HCT116 (cell line): ENCODE measurements at regions not wholly inside any gene's neighbourhood (a gene's known extent, or its start where the extent isn't known, plus 50 kb on each side); places are given as distances from the start of the nearest gene placed in this dataset.
A peak's percentile ranks its signal among the peaks of the same experiment; 100 is the strongest.

ENCODE experiments used
- ATAC-seq: fragments of 200-7000 bp; cut with Tn5 transposase; 2 replicates; pipeline ENCODE4 v1.9.1; 2020; ENCODE audit warnings: mild to moderate bottlenecking, moderate library complexity
- BruUV-seq: library from RNA; stranded (reverse); fragments of 400-500 nt; replicated peaks from 2 replicates; lab custom pipeline; 2021; lab: Mats Ljungman, UMichigan
- CTCF ChIA-PET: fragments of 300-600 bp; sonication (Branson Sonifier 250); formaldehyde crosslinking; loops from one replicate; lab custom pipeline; 2021; ENCODE audit warnings: antibody characterized with exemption; lab: Charles Lee
- POLR2A ChIA-PET: fragments of 300-600, 350-600 bp; sonication (Branson Sonifier 250); formaldehyde crosslinking; loops from one replicate; lab custom pipeline; 2021; ENCODE audit warnings: antibody characterized with exemption; lab: Charles Lee
- RAD21 ChIA-PET, 2 experiments: fragments of 300-600 bp; sonication (Branson Sonifier 250); formaldehyde crosslinking; loops; one replicate each; lab custom pipeline; 2023; ENCODE audit warnings: low total read pairs in 2 of 2; ENCODE audit not compliant: uncharacterized antibody in 2 of 2, unreplicated experiment in 2 of 2, low non-redundant PET in 1 of 2; lab: Charles Lee
- DNase-seq: peaks from one replicate; pipeline ENCODE4 v3.0.0-alpha.2; 2010; ENCODE audit warnings: low read depth, low spot score
- H2AFZ ChIP-seq: fragments of 200-600 bp; shearing (Covaris generic), sonication (generic); 2 replicates; pipeline ENCODE4 v1.6.1; 2017; ENCODE audit warnings: low read depth, mixed run types, mixed read lengths, antibody characterized with exemption, low read length; ENCODE audit not compliant: poor library complexity, severe bottlenecking
- H3K27ac ChIP-seq: 2 replicates; pipeline ENCODE4 v1.5.1; 2012; ENCODE audit warnings: low read depth, low read length
- H3K27me3 ChIP-seq: fragments of 200-600 bp; sonication (generic); 2 replicates; pipeline ENCODE4 v1.6.1; 2016; ENCODE audit warnings: mixed run types, low read length, mixed read lengths; ENCODE audit not compliant: insufficient read depth
- H3K36me3 ChIP-seq, 2 experiments: fragments of 200-500 bp in 1 of 2; fragments of 200-600 bp in 1 of 2; sonication (Bioruptor generic) in 1 of 2; sonication (generic) in 1 of 2; 2 replicates each; pipeline versions ENCODE4 v1.5.1 to v1.6.1; 2014 to 2016; ENCODE audit warnings: low read length in 2 of 2, inconsistent platforms in 1 of 2, mixed read lengths in 1 of 2, mixed run types in 1 of 2; ENCODE audit not compliant: insufficient read depth in 2 of 2, control insufficient read depth in 1 of 2
- H3K4me1 ChIP-seq, 2 experiments: fragments of 200-600 bp in 1 of 2; sonication (generic) in 1 of 2; 2 replicates each; pipeline versions ENCODE4 v1.5.1 to v1.6.1; 2012 to 2017; ENCODE audit warnings: low read length in 2 of 2, inconsistent platforms in 1 of 2, mild to moderate bottlenecking in 1 of 2, mixed read lengths in 1 of 2, mixed run types in 1 of 2, moderate library complexity in 1 of 2; ENCODE audit not compliant: insufficient read depth in 2 of 2, control insufficient read depth in 1 of 2
- H3K4me2 ChIP-seq: fragments of 200-600 bp; sonication (generic); 2 replicates; pipeline ENCODE4 v1.6.1; 2017; ENCODE audit warnings: mixed run types, low read length, mixed read lengths
- H3K4me3 ChIP-seq, 2 experiments: fragments of 200-600 bp in 1 of 2; sonication (generic) in 1 of 2; replicated peaks in 1 of 2; 2 replicates each; pipeline ENCODE4 v1.5.1; 2011 to 2016; ENCODE audit warnings: low read length in 2 of 2, control low read depth in 1 of 2, low read depth in 1 of 2, mild to moderate bottlenecking in 1 of 2, mixed read lengths in 1 of 2, mixed run types in 1 of 2
- H3K79me2 ChIP-seq: fragments of 200-600 bp; sonication (generic); 2 replicates; pipeline ENCODE4 v1.6.1; 2017; ENCODE audit warnings: mild to moderate bottlenecking, mixed run types, low read length, moderate library complexity, mixed read lengths; ENCODE audit not compliant: insufficient read depth
- H3K9ac ChIP-seq: fragments of 200-600 bp; sonication (generic); 2 replicates; pipeline ENCODE4 v1.6.1; 2016; ENCODE audit warnings: low read length, mixed read lengths
- H3K9me2 ChIP-seq: fragments of 200-600 bp; sonication (generic), shearing (Covaris generic); 2 replicates; pipeline ENCODE4 v1.6.1; 2017; ENCODE audit warnings: mixed run types, mild to moderate bottlenecking, moderate library complexity; ENCODE audit not compliant: insufficient read depth
- H3K9me3 ChIP-seq, 2 experiments: fragments of 200-500 bp in 1 of 2; fragments of 200-600 bp in 1 of 2; sonication (Bioruptor generic) in 1 of 2; sonication (generic) in 1 of 2; 2 replicates each; pipeline ENCODE4 v1.6.1; 2014 to 2017; ENCODE audit warnings: low read length in 2 of 2, mixed read lengths in 2 of 2, inconsistent platforms in 1 of 2, low read depth in 1 of 2, mild to moderate bottlenecking in 1 of 2, mixed run types in 1 of 2, moderate library complexity in 1 of 2; ENCODE audit not compliant: control insufficient read depth in 1 of 2, insufficient read depth in 1 of 2
- H4K20me1 ChIP-seq: fragments of 200-600 bp; sonication (generic), shearing (Covaris generic); 2 replicates; pipeline ENCODE4 v1.6.1; 2017; ENCODE audit warnings: mixed run types, mild to moderate bottlenecking, moderate library complexity; ENCODE audit not compliant: insufficient read depth
- CBX3 ChIP-seq: IDR thresholded peaks from 2 replicates; pipeline ENCODE4 v1.6.1; 2012; ENCODE audit warnings: low read depth
- CEBPB ChIP-seq: IDR thresholded peaks from 2 replicates; pipeline ENCODE4 v1.6.1; 2012; ENCODE audit warnings: low read depth
- EGR1 ChIP-seq: IDR thresholded peaks from 2 replicates; pipeline ENCODE4 v1.6.1; 2012; ENCODE audit warnings: low read depth
- EZH2 ChIP-seq: fragments of 200-600 bp; sonication (generic); IDR thresholded peaks from 2 replicates; pipeline ENCODE4 v1.6.1; 2017; ENCODE audit warnings: antibody characterized with exemption, mixed run types
- FOSL1 ChIP-seq: IDR thresholded peaks from 2 replicates; pipeline ENCODE4 v1.6.1; 2012; ENCODE audit warnings: low read depth
- JUND ChIP-seq: IDR thresholded peaks from 2 replicates; pipeline ENCODE4 v1.6.1; 2012
- POLR2A ChIP-seq: IDR thresholded peaks from 2 replicates; pipeline ENCODE4 v1.7.0; 2011; ENCODE audit warnings: borderline replicate concordance; ENCODE audit not compliant: insufficient read depth, insufficient read length; ENCODE audit errors: extremely low read depth
- POLR2AphosphoS5 ChIP-seq: IDR thresholded peaks from 2 replicates; pipeline ENCODE4 v1.6.1; 2011; ENCODE audit warnings: mild to moderate bottlenecking, low read depth, low read length, moderate library complexity
- SIN3A ChIP-seq: IDR thresholded peaks from 2 replicates; pipeline ENCODE4 v1.6.1; 2012; ENCODE audit warnings: low read depth
- TCF7L2 ChIP-seq: IDR thresholded peaks from 2 replicates; pipeline ENCODE4 v1.7.0; 2011; ENCODE audit warnings: borderline replicate concordance, inconsistent platforms; ENCODE audit not compliant: insufficient read depth, insufficient read length; ENCODE audit errors: extremely low read depth
- ZNF274 ChIP-seq: fragments of 200-500 bp; sonication (Bioruptor generic); IDR thresholded peaks from 2 replicates; pipeline ENCODE4 v1.6.1; 2014; ENCODE audit warnings: mild to moderate bottlenecking, low read depth, low read length, inconsistent platforms
- intact Hi-C: fragments of 100-400 bp; cut with micrococcal nuclease; formaldehyde crosslinking; loops from 2 replicates; pipeline ENCODE4 v1.10.0; 2022
- TF ChIP-seq, protein P1 (sequence below), 3 experiments: fragments of 200-600 bp in 1 of 3; sonication (generic) in 1 of 3; IDR thresholded peaks in 2 of 3; conservative IDR thresholded peaks in 1 of 3; 2 replicates each; pipeline ENCODE4 v1.5.1; 2012 to 2017; ENCODE audit warnings: low read depth in 2 of 3, low read length in 2 of 3, antibody characterized with exemption in 1 of 3, borderline replicate concordance in 1 of 3, control low read depth in 1 of 3, mild to moderate bottlenecking in 1 of 3, mixed read lengths in 1 of 3, mixed run types in 1 of 3, moderate library complexity in 1 of 3; ENCODE audit not compliant: insufficient read depth in 1 of 3
- TF ChIP-seq, protein P2 (sequence below): IDR thresholded peaks from 2 replicates; pipeline ENCODE4 v1.6.1; 2012

GRCh38 chr9:15361737-15362136 lies 54.7 kb upstream of the TTC39B start:
- ChIA-PET POLR2A (no interaction called here), CTCF (no interaction called here), RAD21 (no interaction called here)
- Histone ChIP-seq H3K9ac (no peak overlapping the region), H3K79me2 (no peaks in the 10 kb centered on the region), H3K27ac (no peak overlapping the region), H3K27me3 (no peaks in the 10 kb centered on the region), H3K9me3 (no peaks in the 10 kb centered on the region), H2AFZ (peak overlapping the region; percentile 45), H3K4me1 (no peaks in the 10 kb centered on the region), H4K20me1 (no peaks in the 10 kb centered on the region), H3K36me3 (no peaks in the 10 kb centered on the region), H3K9me2 (no peaks in the 10 kb centered on the region), H3K4me3 (no peak overlapping the region), H3K4me2 (no peak overlapping the region)
- intact Hi-C loops, result no loop called here
- DNase-seq (no peak), ATAC-seq (no peak)
- BruUV-seq, result no TSS peak
- no peak for TF ChIP-seq POLR2AphosphoS5
- no peak for TF ChIP-seq TCF7L2
- no peak for TF ChIP-seq FOSL1
- TF ChIP-seq, protein P1, sequence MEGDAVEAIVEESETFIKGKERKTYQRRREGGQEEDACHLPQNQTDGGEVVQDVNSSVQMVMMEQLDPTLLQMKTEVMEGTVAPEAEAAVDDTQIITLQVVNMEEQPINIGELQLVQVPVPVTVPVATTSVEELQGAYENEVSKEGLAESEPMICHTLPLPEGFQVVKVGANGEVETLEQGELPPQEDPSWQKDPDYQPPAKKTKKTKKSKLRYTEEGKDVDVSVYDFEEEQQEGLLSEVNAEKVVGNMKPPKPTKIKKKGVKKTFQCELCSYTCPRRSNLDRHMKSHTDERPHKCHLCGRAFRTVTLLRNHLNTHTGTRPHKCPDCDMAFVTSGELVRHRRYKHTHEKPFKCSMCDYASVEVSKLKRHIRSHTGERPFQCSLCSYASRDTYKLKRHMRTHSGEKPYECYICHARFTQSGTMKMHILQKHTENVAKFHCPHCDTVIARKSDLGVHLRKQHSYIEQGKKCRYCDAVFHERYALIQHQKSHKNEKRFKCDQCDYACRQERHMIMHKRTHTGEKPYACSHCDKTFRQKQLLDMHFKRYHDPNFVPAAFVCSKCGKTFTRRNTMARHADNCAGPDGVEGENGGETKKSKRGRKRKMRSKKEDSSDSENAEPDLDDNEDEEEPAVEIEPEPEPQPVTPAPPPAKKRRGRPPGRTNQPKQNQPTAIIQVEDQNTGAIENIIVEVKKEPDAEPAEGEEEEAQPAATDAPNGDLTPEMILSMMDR (IDR thresholded peaks at IDR 0.05 in 2 of 3, conservative IDR thresholded peaks at IDR 0.05 in 1 of 3; ENCODE audit: borderline replicate concordance in 1 of 3, insufficient read depth in 1 of 3, low read depth in 2 of 3, low read length in 2 of 3), result no peak
- TF ChIP-seq EZH2, result no peak
- TF ChIP-seq SIN3A, result no peak
- TF ChIP-seq EGR1, result no peak
- TF ChIP-seq, protein P2, sequence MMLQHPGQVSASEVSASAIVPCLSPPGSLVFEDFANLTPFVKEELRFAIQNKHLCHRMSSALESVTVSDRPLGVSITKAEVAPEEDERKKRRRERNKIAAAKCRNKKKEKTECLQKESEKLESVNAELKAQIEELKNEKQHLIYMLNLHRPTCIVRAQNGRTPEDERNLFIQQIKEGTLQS, result no peak
- no peak for TF ChIP-seq CEBPB
- no peak for TF ChIP-seq POLR2A
- TF ChIP-seq ZNF274, result no peak
- TF ChIP-seq JUND, result no peak
- no peak for TF ChIP-seq CBX3
